ENCODE measurements at regions not wholly inside any gene's neighbourhood (a gene's known extent, or its start where the extent isn't known, plus 50 kb on each side); places are given as distances from the start of the nearest gene placed in this dataset.

- TF ChIP-seq REST (IDR thresholded peaks at IDR 0.05; ENCODE audit: low read depth, low read length) (no peak), TAF1 (IDR thresholded peaks at IDR 0.05; ENCODE audit: borderline replicate concordance, low read depth, low read length) (no peak), EP300 (IDR thresholded peaks at IDR 0.05; ENCODE audit: borderline replicate concordance in 1 of 2, control insufficient read depth in 1 of 2, low read depth in 2 of 2, low read length in 2 of 2) (no peak), CTCF (IDR thresholded peaks at IDR 0.05 in 2 of 3, conservative IDR thresholded peaks at IDR 0.05 in 1 of 3; ENCODE audit: control insufficient read depth in 2 of 3, extremely low read depth in 1 of 3, insufficient read depth in 1 of 3, low read depth in 3 of 3, low read length in 3 of 3) (no peak), IRF3 (IDR thresholded peaks at IDR 0.05) (no peak), EZH2 (IDR thresholded peaks at IDR 0.05; ENCODE audit: borderline replicate concordance, control insufficient read depth, low read depth, low read length) (no peak), GABPA (IDR thresholded peaks at IDR 0.05; ENCODE audit: low read depth) (no peak), STAT1 (conservative IDR thresholded peaks at IDR 0.05) (no peak)
These were observed 253.6 kb downstream of the ANKRD60 start for GRCh38 chr20:57974863-57975262.

Data from GM12878 (cell line).